GM19452 (cell line): ENCODE measurements at regions not wholly inside any gene's neighbourhood (a gene's known extent, or its start where the extent isn't known, plus 50 kb on each side); places are given as distances from the start of the nearest gene placed in this dataset.

Experiments
- ATAC-seq: cut with Tn5 transposase; IDR thresholded peaks from one replicate; pipeline ENCODE4 v1.9.1; 2021; ENCODE audit not compliant: unreplicated experiment

DNA sequence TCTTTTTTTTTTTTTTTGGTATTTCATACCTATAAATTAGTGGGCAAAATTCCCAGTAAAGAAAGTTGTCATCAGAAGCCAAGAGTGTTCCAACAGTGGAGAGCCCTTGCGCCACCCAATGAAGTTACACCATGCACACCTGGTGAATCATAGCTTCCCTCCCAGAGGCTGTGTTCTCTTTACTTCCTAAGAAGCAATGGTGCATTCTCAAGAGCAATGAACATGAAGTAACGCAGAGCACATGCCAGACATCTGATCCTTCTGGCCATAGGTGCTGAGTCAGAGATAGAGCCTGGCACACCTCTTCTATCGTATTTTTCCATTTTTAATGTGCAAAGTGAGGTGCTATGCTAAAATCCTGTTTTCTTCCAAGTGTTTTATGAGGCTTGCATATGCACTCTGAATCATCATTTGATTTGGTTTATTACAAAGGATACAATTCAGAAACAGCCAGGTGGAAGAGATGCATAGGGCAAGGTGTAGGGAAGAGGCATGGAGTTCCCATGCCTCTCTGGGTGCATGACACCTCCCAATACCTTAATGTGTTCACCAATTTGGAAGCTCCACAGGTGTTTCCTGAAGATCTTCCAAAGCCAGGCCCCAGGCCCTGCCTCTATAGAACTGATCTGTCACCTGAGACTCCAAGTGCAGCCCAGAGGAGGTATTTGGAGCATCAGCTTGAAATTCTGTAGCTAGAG, 408.0 kb downstream of the SIPA1L2 start:
- ATAC-seq, result no peak

DNA sequence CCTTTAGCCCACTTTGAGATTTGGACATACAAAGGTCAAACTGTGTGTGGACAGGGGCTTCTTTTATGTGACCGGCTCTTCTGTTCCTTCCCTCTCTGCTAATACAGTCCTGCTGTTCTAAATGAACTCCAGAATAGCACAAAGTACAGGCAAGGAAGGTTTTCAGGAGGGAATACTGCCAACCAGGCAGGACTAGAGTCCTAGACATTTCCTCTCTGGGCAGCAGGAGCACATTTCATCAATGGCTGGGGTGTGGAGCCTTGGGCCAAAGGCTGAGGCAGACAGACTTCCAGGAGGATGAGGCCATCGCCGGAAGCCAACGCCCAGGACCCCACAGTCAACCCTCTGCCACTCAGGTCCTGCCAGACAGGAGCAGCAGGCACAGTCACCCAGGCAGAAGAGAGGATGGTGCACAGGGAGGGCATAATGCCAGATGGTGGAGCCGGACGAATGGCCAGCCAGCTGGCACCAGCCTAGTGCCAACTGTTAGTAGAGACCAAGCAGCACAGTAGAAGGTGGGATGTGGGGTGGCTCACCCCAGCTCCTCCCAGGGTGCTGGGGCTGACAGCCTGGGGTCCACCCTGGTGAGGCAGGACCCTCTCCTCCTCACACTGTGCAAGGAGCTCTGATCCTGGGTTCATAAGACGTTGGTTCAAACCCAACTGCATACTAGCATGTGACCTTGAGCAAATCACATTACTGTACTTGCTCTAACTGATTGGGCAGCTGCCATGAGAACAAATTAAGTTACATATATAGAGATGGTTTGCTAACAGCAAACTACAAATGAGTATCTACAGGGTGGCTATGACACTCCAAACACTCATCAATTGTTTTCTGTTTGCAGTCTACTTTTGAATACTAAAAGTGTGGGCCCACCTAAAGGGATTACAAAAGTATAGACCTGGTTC, 410.7 kb downstream of the SIPA1L2 start:
- ATAC-seq, result no peak

DNA sequence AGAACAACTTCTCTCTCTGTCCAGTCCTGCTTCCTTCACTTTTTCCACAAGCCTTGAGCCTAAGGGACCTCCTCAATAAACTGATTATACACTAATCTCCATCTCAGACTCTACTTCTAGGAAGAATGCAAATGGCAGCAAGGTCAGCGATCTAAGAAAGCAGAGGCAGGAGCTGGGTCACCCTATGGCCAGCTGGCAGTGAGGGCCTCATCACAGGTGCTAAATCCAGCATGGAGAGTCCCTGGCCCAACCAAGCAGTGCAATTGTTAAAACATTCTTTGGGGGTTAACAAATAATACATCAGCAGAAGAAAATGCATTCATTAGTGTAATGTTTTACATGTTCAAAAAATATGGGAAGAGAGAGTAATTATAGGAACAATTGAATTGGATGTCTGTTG, 416.0 kb downstream of the SIPA1L2 start:
- ATAC-seq, result no peak

DNA sequence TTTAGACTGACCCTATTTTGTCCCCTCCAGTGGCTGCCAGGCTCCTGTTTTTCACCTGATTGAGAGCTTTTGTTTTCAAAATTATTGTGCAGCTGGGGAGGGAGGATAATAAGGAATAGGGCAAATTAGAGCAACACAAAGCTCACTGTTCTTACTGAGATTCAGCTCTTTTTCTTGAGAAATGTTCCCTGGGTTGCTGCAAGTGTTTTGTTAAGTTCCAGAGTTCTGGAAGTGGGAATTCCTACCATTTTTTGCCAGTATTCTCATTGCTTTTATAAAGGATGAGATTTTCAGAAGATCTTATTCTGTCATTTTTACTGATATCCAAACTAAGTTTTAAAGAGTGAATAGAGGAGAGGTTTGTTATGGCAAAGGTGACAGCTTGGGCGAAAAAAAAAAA, 417.7 kb downstream of the SIPA1L2 start:
- ATAC-seq, result no peak

DNA sequence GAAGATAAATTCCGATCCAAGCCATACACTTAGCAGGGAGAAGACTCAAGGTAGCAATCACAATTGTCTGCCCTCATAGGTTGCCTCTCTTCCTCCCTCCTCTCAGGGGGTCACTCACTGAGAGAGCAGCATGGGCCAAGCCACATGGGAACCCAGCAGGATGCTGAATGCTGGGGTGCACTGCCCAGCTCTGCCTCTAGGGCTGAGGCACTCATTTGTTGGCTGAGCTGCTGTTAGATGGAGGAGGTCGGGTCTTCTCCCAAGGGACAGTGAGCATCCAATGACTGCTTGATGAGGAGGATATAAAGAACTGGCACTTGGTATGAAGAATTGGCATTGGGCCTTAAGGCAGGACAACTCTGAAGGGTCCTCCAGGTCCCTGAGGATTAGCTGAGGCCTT, 418.8 kb downstream of the SIPA1L2 start:
- peak; percentile 58 for ATAC-seq

DNA sequence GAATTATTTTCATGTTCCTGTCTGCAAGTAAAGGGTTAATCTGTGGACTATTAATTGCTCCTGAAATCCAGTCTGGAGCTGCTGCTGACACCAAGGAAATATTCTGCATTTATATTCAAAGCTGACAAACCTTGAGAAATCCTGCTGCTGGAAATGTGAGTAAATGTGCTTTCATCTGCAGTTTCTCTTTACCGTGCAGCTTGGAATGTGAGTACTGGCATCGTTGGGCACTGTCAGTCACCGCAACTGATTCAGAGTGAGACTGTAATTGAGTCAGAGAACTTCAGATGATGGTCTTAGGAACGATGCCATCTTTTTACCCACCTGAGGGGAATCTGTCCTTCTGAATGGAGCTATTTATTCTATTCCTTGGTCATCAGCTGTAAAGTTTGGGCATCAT, 420.6 kb downstream of the SIPA1L2 start:
- no peak for ATAC-seq

DNA sequence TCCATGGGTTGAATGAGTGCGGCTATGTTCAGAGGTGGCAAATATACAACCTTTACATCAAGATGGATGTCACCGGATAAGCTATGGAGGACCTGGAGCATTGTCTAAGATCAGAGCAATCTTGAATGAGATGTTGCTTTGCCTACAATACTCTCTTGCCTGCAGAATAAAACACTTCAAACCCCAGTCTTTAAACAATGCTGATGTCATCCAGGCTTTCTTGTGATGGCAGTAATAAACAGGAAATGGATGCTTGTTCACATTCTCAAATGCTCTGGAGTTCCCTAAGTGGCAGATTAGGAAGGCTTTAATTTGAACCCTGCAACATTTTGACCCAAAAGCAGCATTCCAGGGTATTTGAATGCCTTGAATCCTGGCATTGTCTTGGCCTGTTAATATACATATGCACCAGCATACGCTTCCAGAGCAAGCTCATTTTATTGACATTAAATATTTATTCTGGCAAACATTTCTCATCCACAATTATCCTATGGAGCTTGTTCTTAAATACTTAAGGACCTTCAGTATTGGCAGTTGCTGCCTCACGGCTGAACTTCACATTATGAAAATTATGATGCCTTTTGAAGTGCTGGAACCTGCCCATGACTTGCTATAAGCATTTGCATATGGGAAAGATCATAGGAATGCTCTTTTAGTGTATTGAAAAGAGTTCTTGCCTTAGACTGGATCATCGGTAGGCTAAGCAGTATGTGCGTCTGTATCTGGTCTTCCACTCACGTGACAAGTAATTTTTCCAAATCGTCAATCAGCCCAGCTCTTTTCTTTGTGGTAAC, 422.7 kb downstream of the SIPA1L2 start:
- no peak for ATAC-seq

DNA sequence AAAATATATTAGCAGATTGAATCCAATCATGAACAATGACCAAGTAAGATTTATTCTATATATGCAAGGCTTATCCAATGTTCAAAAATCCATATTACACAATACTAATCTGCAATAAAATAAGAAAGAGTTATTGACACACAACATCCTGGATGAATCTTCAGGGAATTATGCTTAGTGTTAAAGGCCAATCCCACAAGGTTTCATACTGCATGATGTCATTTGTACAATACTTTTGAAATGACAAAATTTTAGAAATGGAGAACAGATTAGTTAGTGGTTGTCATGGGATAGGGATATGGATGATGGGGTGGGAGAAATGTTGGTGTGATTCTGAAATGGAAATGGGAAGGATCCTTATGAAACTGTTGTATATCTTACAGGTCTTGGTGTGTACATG, 425.7 kb downstream of the SIPA1L2 start:
- no peak for ATAC-seq

DNA sequence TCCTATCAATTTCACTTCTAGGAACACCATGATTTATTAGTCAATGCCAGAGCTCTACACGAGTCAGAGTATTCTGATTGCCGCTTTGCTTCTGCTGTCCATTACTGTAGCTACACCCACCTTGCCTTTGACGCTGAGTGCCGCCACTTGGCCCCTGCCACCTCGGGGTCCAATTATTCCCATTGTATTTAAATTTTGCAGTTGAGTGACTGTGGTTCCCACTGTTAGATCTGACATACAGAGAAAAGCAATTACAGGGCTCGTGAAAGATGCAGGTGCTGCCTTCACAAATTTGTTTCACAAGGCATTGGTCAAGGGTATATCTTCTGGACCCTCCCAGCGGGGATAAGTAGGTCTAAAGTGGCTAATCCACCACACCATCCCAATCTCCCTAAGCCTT, 428.9 kb downstream of the SIPA1L2 start:
- ATAC-seq, result no peak

DNA sequence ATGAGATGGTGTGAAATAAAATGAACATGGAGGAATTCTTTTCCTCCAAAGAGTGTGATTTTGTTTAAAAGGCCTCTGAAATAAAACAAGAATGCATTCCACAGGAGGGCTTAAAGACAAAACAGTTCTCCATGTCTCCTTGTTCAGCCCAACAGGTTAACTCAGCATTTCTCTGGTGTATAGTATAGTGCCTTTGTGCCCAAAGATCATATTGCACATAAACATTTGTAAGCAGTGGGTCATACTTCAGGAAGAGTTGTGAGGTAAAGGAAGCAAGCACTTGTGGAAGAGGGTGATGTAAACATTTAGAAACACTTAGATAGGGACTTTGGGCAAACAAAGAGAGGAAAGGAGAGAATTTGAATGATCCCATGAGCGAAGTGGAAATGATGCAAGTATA, 433.9 kb downstream of the SIPA1L2 start:
- ATAC-seq, result no peak

DNA sequence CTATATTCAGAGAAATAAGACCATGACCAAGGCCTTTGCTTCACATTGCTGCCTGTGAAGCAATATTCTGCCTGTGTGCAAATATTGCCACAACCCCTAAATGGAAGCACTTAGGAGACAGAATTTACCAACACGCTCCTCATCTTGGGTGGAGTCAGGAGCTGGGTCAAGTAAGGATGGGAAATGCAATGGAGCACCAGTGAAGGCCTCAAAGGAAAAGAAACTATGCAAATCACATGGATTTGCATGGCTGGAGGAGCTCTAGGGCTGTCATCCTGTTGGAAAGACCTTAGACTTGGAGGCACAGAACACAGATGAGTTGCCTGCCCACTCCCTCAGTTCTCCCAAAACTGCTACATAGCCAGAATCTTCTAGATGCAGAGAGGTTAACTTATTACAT, 435.5 kb downstream of the SIPA1L2 start:
- no peak for ATAC-seq

DNA sequence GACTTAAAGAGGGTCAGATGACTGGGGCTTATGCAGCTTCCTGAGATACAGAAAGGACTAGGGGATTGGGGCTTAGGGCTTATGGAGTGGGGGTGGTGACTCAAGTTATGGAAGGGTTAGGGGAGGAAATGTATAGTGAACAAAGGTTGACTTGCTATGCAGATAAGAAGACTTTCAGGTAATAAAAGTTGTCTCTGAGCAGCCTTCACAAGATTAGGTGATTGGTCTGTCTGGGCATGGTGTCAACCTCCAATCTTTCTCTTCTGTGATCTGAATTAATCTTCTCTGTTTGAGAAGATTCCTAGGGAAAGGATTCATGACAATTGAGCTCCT, 436.5 kb downstream of the SIPA1L2 start:
- ATAC-seq, result no peak

DNA sequence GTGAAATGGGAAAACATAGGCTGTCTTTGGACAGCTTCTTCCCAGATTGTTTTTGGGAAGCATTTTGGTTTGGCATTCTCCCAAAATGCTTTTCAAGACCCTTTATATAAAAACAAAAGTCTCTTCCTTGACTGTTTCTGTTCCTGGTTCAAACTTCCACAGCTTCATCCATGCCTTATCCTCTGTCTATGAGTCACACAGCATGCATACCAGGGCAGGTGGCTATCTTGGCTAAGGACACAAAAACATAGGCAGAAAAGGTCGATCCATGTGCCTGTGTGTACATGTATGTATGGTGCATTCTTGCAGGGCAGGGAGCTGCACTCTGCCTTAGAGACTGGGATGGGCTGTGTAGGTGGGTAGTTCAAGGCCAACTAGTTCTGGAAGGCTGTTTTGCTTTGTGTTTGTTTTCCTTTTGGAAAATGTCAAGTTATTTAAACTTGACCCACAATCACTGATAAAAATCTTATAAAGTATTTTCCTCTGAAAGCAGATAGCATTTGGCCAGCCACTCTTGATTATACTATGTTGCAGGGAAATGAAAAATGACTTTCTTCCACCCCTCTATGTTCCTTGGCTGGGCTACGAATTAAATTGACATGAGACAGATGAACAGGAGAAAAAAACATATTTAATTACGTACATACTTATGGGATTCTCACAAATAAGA, 437.0 kb downstream of the SIPA1L2 start:
- ATAC-seq, result no peak

DNA sequence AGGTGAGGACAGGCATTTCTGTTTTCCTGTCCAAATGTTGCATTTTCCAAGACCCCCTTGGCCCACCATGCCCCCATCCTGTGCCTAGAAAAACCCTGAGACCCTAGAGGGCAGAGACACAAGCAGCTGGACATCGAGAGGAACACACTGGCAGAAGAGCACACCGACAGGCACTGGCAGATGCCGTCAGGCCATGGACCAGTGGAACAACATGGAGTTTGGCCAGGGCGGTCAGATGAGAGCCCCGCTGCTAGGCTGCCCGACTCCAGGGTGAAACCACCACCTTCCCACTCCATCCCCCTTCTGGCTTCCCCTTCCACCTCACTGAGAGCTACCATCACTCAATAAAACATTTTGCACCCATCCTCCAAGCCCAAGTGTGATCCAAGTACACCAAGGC, 438.4 kb downstream of the SIPA1L2 start:
- no peak for ATAC-seq

DNA sequence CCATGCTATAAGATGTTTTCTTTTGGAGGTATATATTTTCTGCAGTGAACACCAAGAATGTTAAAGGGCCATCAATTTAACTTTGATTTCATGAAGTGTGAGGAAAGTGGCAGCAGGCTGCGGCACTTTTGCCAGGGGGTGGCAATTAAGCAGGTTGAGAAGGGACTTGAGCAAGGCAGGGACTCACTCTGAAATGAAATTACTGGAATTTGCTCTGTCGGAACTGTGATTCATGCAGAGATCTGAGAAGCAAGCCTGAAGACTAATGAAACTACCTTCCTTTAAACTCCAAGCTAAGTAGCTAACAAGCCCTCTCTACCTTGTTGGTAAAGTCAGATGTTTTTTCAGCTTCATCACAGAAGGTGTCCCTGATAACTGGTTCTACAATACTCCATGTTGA, 441.6 kb downstream of the SIPA1L2 start:
- ATAC-seq, result no peak

DNA sequence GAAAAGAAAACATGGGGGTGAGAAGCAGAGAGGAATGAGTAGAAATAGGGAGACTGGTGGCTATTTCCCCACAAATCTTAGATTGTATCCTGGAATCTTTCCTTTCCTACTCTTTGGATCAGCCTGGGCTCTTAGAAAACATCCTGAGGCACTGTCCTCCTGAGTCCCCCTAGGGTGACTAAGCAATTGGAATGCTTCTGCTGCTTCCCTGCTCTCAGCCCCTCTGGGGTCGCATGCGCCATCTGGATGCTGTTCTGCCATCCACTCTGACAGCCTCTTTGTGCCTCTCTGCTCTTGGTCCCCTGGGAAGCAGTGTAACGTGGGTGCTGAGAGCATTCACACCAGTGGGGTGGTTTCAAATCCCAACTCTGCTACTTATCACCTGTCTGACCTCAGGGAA, 443.0 kb downstream of the SIPA1L2 start:
- ATAC-seq, result no peak

DNA sequence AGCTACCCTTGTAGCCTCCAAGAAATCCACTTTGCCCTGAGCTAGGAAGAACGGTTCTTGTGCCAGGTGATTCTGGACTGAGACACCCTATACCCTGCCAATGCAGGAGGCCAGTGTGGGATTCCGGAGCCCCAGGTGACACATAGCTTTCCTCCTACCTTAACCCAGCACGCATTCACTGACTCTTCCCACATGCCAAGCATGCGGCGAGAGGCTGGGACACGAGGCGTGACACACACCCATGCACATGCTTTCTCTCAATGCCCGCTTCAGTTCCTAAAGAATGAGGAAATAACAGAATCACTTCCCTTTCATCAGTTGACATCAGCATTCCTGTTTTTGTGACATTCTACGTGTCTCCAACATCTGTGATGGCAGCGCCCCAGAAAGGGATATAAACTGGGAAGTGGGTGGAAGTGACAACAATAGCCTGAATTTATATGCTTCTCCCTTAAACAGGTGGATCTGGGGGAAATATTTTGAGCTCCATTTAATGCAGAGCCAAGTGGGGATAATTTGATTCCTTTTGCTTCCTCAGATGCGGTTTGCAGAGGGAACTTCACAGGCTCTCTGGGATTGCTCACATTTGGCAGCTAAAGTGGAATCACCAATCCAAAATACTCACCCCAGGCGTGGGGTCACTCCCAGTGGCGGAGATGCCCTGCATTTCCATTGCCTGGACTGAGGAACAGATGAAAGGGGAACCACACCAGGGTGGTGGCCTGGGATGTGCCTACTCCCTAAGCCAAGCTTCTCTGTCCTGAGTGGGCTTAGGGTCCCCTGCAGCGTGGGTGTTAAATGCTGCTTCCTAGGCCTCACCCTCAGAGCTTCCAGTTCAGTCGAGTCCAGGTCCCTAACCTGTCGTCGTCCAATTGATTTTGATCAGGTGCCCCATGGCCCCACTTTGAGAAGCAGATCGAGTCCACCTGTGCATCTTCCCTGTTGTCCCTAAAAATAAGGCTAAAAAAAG, 445.1 kb downstream of the SIPA1L2 start:
- no peak for ATAC-seq

DNA sequence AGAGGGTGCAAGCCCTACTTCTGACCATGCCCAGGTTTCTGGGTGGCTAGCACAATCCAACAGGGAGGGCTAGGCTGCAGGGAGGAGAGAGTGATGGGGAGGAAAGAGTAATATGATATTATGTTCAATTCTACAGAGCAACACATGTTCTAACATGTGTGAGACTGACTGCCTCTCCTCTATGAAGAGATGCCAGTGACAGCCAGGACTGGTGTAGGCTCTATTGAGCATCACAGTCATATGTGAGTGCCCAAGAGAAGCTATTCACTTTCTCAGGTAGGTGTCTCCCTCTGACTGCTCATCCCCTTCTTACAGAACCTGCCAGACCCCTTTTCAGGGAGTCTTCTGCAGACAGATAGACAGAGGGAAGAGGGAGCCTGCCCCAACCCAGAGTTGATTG, 446.1 kb downstream of the SIPA1L2 start:
- no peak for ATAC-seq

DNA sequence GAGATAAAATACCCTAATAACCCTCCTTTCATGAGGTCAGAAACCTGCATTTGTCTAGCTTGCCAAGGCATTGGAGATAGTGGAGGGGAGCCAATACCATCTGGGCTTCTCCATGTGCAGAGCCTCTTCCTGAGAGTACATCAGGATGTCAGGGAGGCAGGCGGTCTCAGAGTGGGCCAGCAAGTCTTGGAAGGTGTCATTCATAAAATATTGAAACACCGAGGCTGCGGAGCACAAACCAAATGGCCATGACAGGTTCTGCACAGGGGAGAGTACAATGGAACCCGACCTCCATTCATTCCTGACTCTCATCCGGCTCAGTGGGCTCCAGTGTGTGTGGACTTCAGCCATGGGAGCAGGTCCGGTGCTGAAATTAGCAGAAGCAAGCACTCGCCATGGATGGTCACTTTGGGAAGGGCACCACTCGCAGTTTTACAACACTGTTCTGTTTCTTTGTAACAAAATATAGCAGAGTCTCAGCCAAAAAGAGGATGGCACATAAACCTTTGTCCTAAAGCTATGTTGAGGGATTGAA, 446.6 kb downstream of the SIPA1L2 start:
- ATAC-seq, result no peak

DNA sequence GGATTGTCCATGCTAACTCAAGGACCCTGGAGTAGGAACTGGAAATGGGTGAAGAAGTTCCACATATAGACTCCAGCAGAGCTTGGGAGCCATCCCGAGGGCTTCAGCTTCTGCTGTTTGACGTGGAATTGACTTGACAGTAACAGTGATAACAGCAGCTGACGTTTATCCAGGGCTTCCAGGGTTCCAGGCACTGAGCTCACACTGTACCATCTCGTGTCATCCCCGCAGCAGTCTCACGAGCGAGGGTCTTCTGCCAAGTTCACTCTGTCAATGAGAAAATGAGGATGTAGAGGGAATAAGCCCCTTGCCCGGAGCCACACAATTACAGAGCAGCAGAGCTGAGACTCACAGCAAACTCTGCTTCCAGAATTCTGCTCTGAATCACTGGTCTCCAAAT, 447.7 kb downstream of the SIPA1L2 start:
- no peak for ATAC-seq
